ENCODE measurements at regions not wholly inside any gene's neighbourhood (a gene's known extent, or its start where the extent isn't known, plus 50 kb on each side); places are given as distances from the start of the nearest gene placed in this dataset.

GRCh38 chr18:60120231-60120750 is 220.5 kb downstream of the PMAIP1 start:
- DNase-seq (no peak), ATAC-seq (no peak)
- no peak overlapping the region for H3K4me3 ChIP-seq
- no peaks in the 10 kb centered on the region for H3K27me3 ChIP-seq (ENCODE audit: insufficient read depth in 3 of 3, low read length in 2 of 3)
- no peak overlapping the region for H3K27ac ChIP-seq
- 85 to 88% (median 86%) methylated on average over 5 of the region's 5 CpGs for WGBS, 3 donors
- no peaks in the 10 kb centered on the region for H3K9me3 ChIP-seq
- intact Hi-C loops (cut with DNase I): no loop called here
- H3K4me1 ChIP-seq: no peaks in the 10 kb centered on the region
- no peak for TF ChIP-seq CTCF (IDR thresholded peaks at IDR 0.05)
- H3K36me3 ChIP-seq (ENCODE audit: insufficient read depth in 1 of 2, low read depth in 1 of 2): no peaks in the 10 kb centered on the region

- H3K9me3 ChIP-seq: no peaks in the 10 kb centered on the region
- WGBS, 3 donors: 58 to 65% (median 62%) methylated on average over 6 of the region's 6 CpGs
- TF ChIP-seq CTCF (IDR thresholded peaks at IDR 0.05): no peak
- ATAC-seq (no peak), DNase-seq (no peak)
- H3K4me3 ChIP-seq: no peak overlapping the region
- H3K4me1 ChIP-seq: no peaks in the 10 kb centered on the region
- no peaks in the 10 kb centered on the region for H3K36me3 ChIP-seq (ENCODE audit: insufficient read depth in 1 of 2, low read depth in 1 of 2)
- H3K27me3 ChIP-seq (ENCODE audit: insufficient read depth in 3 of 3, low read length in 2 of 3): no peaks in the 10 kb centered on the region
- no peak overlapping the region for H3K27ac ChIP-seq
- intact Hi-C loops (cut with DNase I): no loop called here
Measured at GRCh38 chr18:60117321-60117720, 217.5 kb downstream of the PMAIP1 start.

GRCh38 chr18:60113396-60113795 is 213.6 kb downstream of the PMAIP1 start:
- DNase-seq (no peak), ATAC-seq (no peak)
- Histone ChIP-seq H3K36me3 (ENCODE audit: insufficient read depth in 1 of 2, low read depth in 1 of 2) (no peaks in the 10 kb centered on the region), H3K27me3 (ENCODE audit: insufficient read depth in 3 of 3, low read length in 2 of 3) (no peaks in the 10 kb centered on the region), H3K4me3 (no peak overlapping the region), H3K9me3 (no peaks in the 10 kb centered on the region), H3K4me1 (no peaks in the 10 kb centered on the region), H3K27ac (no peak overlapping the region)
- intact Hi-C loops (cut with DNase I): no loop called here
- no peak for TF ChIP-seq CTCF (IDR thresholded peaks at IDR 0.05)

DNA sequence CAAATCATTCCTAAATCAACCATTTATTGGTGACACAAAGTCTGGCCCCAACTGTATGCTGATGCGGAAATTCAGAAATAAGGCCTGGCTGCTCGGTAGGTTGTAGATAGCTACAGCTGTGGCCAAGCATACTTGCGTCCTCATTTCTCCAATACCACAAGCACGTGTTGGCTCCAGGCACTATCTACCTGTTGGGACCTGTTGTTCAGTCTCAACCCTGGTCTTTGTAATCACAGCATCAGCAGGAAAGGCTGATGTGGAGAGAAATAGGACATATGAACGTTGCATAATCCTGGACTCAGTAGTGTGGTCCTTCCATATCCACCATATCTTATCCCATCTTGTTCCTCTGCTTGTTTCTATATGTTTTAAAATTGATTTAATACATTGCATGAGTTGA is 212.6 kb downstream of the PMAIP1 start:
- H3K4me3 ChIP-seq: no peak overlapping the region
- no peaks in the 10 kb centered on the region for H3K9me3 ChIP-seq
- no peaks in the 10 kb centered on the region for H3K27me3 ChIP-seq (ENCODE audit: insufficient read depth in 3 of 3, low read length in 2 of 3)
- no peak for ATAC-seq
- no peaks in the 10 kb centered on the region for H3K4me1 ChIP-seq
- TF ChIP-seq CTCF (IDR thresholded peaks at IDR 0.05): no peak
- DNase-seq: no peak
- WGBS, 3 donors: 89 to 95% (median 90%) methylated on average over 5 of the region's 5 CpGs
- H3K36me3 ChIP-seq (ENCODE audit: insufficient read depth in 1 of 2, low read depth in 1 of 2): no peaks in the 10 kb centered on the region
- intact Hi-C loops (cut with DNase I): no loop called here
- no peak overlapping the region for H3K27ac ChIP-seq

DNA sequence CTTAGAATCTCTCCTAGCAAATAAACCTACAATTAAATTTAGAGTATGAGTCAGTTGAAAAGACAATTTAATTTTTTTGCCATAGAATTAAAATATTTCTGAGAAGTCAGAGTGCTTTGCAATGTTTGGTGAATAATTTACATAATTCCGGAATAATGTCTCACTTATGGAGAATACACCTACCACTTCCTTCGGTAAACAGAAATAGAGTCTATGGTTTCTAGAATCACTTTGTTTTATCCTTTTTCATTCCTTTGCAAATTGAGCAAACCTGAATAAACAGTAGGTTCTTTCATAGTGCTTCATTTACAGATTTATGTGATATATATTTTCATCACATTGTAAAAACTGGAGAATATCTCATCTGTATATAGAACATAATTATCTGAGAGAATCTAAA is 211.7 kb downstream of the PMAIP1 start:
- ATAC-seq (no peak), DNase-seq (no peak)
- H3K27me3 ChIP-seq (ENCODE audit: insufficient read depth in 3 of 3, low read length in 2 of 3): no peaks in the 10 kb centered on the region
- H3K36me3 ChIP-seq (ENCODE audit: insufficient read depth in 1 of 2, low read depth in 1 of 2): no peaks in the 10 kb centered on the region
- H3K9me3 ChIP-seq: no peaks in the 10 kb centered on the region
- WGBS, 3 donors: 95 to 98% (median 96%) methylated on average over 2 of the region's 2 CpGs
- no peak overlapping the region for H3K4me3 ChIP-seq
- H3K27ac ChIP-seq: no peak overlapping the region
- TF ChIP-seq CTCF (IDR thresholded peaks at IDR 0.05): no peak
- no peaks in the 10 kb centered on the region for H3K4me1 ChIP-seq
- intact Hi-C loops (cut with DNase I): no loop called here

All from psoas muscle (tissue), 7 donors.